GM10266 (cell line): ENCODE measurements at regions not wholly inside any gene's neighbourhood (a gene's known extent, or its start where the extent isn't known, plus 50 kb on each side); places are given as distances from the start of the nearest gene placed in this dataset.
"Not testable (repeated sequence)": the region's sequence is repeated elsewhere in the genome, so short reads cannot be mapped to it uniquely, and the experiment has no call there.

ENCODE experiments used
- DNase-seq: peaks from one replicate; pipeline ENCODE4 v3.0.0; 2012; ENCODE audit errors: extremely low spot score
- CTCF ChIP-seq: IDR thresholded peaks from 2 replicates; pipeline ENCODE4 v1.5.1; 2012; ENCODE audit warnings: mild to moderate bottlenecking, low read depth; ENCODE audit not compliant: control insufficient read depth, insufficient read depth; ENCODE audit errors: missing control alignments

- no peak for DNase-seq
- no peak for TF ChIP-seq CTCF
These were observed 258.3 kb upstream of the STXBP6 start for GRCh38 chr14:25308244-25308643.

GRCh38 chr14:25303934-25304333 is 254.0 kb upstream of the STXBP6 start:
- no peak for DNase-seq
- no peak for TF ChIP-seq CTCF

GRCh38 chr14:25298238-25298637 is 248.3 kb upstream of the STXBP6 start:
- no peak for DNase-seq
- TF ChIP-seq CTCF: no peak

- DNase-seq: not testable (repeated sequence)
These were observed 240.2 kb upstream of the STXBP6 start for GRCh38 chr14:25290154-25290553.

GRCh38 chr14:25274529-25274928 is 224.6 kb upstream of the STXBP6 start:
- no peak for TF ChIP-seq CTCF

GRCh38 chr14:25267186-25267585 is 217.2 kb upstream of the STXBP6 start:
- TF ChIP-seq CTCF: no peak
- no peak for DNase-seq

More at GRCh38 chr14:25274529-25274928, 224.6 kb upstream of the STXBP6 start:
- DNase-seq: no peak

GRCh38 chr14:25259470-25259869 is 209.5 kb upstream of the STXBP6 start:
- no peak for DNase-seq
- no peak for TF ChIP-seq CTCF

- no peak for TF ChIP-seq CTCF
- no peak for DNase-seq
These were observed 202.8 kb upstream of the STXBP6 start for GRCh38 chr14:25252793-25253192.
